Endothelial cell of umbilical vein (primary cell): ENCODE measurements at regions not wholly inside any gene's neighbourhood (a gene's known extent, or its start where the extent isn't known, plus 50 kb on each side); places are given as distances from the start of the nearest gene placed in this dataset.
A peak's percentile ranks its signal among the peaks of the same experiment; 100 is the strongest.

Experiments used
- BruUV-seq: library from RNA; stranded (reverse); fragments of 400-500 nt; replicated peaks from 2 replicates; lab custom pipeline; 2021; lab: Mats Ljungman, UMichigan
- CTCF ChIA-PET: fragments of 300-600, 350-600 bp; sonication (Branson Sonifier 250); formaldehyde crosslinking; loops from one replicate; lab custom pipeline; 2021; ENCODE audit warnings: antibody characterized with exemption, inconsistent platforms; lab: Charles Lee
- POLR2A ChIA-PET: fragments of 300-600, 350-600 bp; sonication (Branson Sonifier 250); formaldehyde crosslinking; loops from one replicate; lab custom pipeline; 2021; ENCODE audit warnings: antibody characterized with exemption, inconsistent platforms; lab: Charles Lee
- DNase-seq: peaks from one replicate; pipeline ENCODE4 v3.0.0-alpha.2; 2011; ENCODE audit warnings: low read depth, low spot score
- FAIRE-seq: peaks from 2 replicates; lab custom pipeline; 2011; peaks lifted over from hg19 to GRCh38; lab: Jason Lieb, UNC
- H2AFZ ChIP-seq: 2 replicates; pipeline ENCODE4 v1.6.0; 2012; ENCODE audit warnings: low read depth, low read length, control low read depth, inconsistent platforms
- H3K27ac ChIP-seq: 2 replicates; pipeline ENCODE4 v1.5.1; 2011; ENCODE audit warnings: low read depth, mild to moderate bottlenecking, control low read depth, low read length, moderate library complexity; ENCODE audit not compliant: insufficient read depth
- H3K27me3 ChIP-seq, 2 experiments: 2 replicates each; pipeline versions ENCODE4 v1.6.0 to v1.6.1; 2011; ENCODE audit warnings: low read length in 2 of 2, mixed read lengths in 1 of 2; ENCODE audit not compliant: control insufficient read depth in 2 of 2, insufficient read depth in 2 of 2
- H3K36me3 ChIP-seq, 2 experiments: 2 replicates in 1 of 2; 3 replicates in 1 of 2; pipeline ENCODE4 v1.5.1; 2011; ENCODE audit warnings: low read length in 2 of 2, mild to moderate bottlenecking in 1 of 2, moderate library complexity in 1 of 2; ENCODE audit not compliant: control insufficient read depth in 2 of 2, insufficient read depth in 2 of 2; ENCODE audit errors: extremely low read depth in 1 of 2
- H3K4me1 ChIP-seq: 3 replicates; pipeline ENCODE4 v1.5.1; 2011; ENCODE audit warnings: mild to moderate bottlenecking, low read length; ENCODE audit not compliant: control insufficient read depth, insufficient read depth; ENCODE audit errors: extremely low read depth
- H3K4me2 ChIP-seq: 2 replicates; pipeline ENCODE4 v1.6.1; 2011; ENCODE audit warnings: low read length, control low read depth, mixed read lengths; ENCODE audit not compliant: insufficient read depth
- H3K4me3 ChIP-seq, 3 experiments: fragments of 200-600 bp in 1 of 3; sonication (generic), shearing (Covaris generic) in 1 of 3; replicated peaks in 1 of 3; 2 replicates each; pipeline ENCODE4 v1.5.1; 2011 to 2016; ENCODE audit warnings: control low read depth in 3 of 3, low read length in 3 of 3, mild to moderate bottlenecking in 2 of 3, inconsistent platforms in 1 of 3, low read depth in 1 of 3, moderate library complexity in 1 of 3; ENCODE audit not compliant: insufficient read depth in 1 of 3
- H3K79me2 ChIP-seq: 2 replicates; pipeline ENCODE4 v1.6.0; 2012; ENCODE audit warnings: low read length, inconsistent platforms; ENCODE audit not compliant: control insufficient read depth, insufficient read depth
- H3K9ac ChIP-seq: replicated peaks from 2 replicates; pipeline ENCODE3; 2011; ENCODE audit warnings: low read length, control low read depth; ENCODE audit not compliant: insufficient read depth; ENCODE audit errors: extremely low read depth
- H3K9me1 ChIP-seq: replicated peaks from 3 replicates; pipeline ENCODE4 v1.6.0; 2011; ENCODE audit warnings: mild to moderate bottlenecking, low read length; ENCODE audit not compliant: control insufficient read depth, insufficient read depth; ENCODE audit errors: extremely low read depth
- H3K9me3 ChIP-seq: replicated peaks from 2 replicates; pipeline ENCODE4 v1.5.1; 2012; ENCODE audit warnings: low read length, inconsistent platforms; ENCODE audit not compliant: control insufficient read depth, insufficient read depth
- H4K20me1 ChIP-seq: replicated peaks from 2 replicates; pipeline ENCODE3; 2011; ENCODE audit warnings: mild to moderate bottlenecking, low read length; ENCODE audit not compliant: control insufficient read depth, insufficient read depth; ENCODE audit errors: extremely low read depth
- EZH2 ChIP-seq: IDR thresholded peaks from 2 replicates; pipeline ENCODE4 v1.6.1; 2012; ENCODE audit warnings: borderline replicate concordance, low read depth, mild to moderate bottlenecking, moderate library complexity, low read length, inconsistent platforms; ENCODE audit not compliant: severe bottlenecking
- FOS ChIP-seq: IDR thresholded peaks from 2 replicates; pipeline ENCODE4 v1.6.1; 2011; ENCODE audit warnings: mild to moderate bottlenecking, low read length, moderate library complexity, borderline replicate concordance; ENCODE audit not compliant: insufficient read depth
- GATA2 ChIP-seq: IDR thresholded peaks from 2 replicates; pipeline ENCODE4 v1.7.0; 2011; ENCODE audit warnings: low read depth, mild to moderate bottlenecking, moderate library complexity, mixed read lengths, low read length; ENCODE audit not compliant: insufficient read length, insufficient read depth
- JUN ChIP-seq: IDR thresholded peaks from 2 replicates; pipeline ENCODE4 v1.6.1; 2011; ENCODE audit warnings: borderline replicate concordance, low read depth; ENCODE audit not compliant: insufficient read length, insufficient read depth
- MYC ChIP-seq: IDR thresholded peaks from one replicate; pipeline ENCODE4 v1.6.1; 2011; ENCODE audit warnings: mild to moderate bottlenecking, low read depth, low read length
- POLR2A ChIP-seq: IDR thresholded peaks from 2 replicates; pipeline ENCODE4 v1.6.1; 2012; ENCODE audit warnings: low read depth, mild to moderate bottlenecking, control low read depth, low read length
- POLR2AphosphoS5 ChIP-seq: IDR thresholded peaks from 2 replicates; pipeline ENCODE4 v1.6.1; 2012; ENCODE audit warnings: low read depth, mild to moderate bottlenecking, control low read depth, low read length, moderate library complexity; ENCODE audit not compliant: insufficient read depth
- dilution Hi-C: fragments of 300-500 bp; cut with MboI; formaldehyde crosslinking; loops from one replicate; pipeline ENCODE4 v1.15.0; 2019; ENCODE audit warnings: low sequenced_read_pairs; ENCODE audit not compliant: extremely low pct_ligation_motif_present
- intact Hi-C: fragments of 100-400 bp; cut with micrococcal nuclease; formaldehyde crosslinking; loops from one replicate; pipeline ENCODE4 v1.10.0; 2022
- TF ChIP-seq, protein P1 (sequence below): IDR thresholded peaks from 2 replicates; pipeline ENCODE4 v1.6.1; 2011; ENCODE audit not compliant: insufficient read depth, insufficient read length
- TF ChIP-seq, protein P2 (sequence below), 2 donors: IDR thresholded peaks; 1 replicate in 1 of 2; 2 replicates in 1 of 2; pipeline ENCODE4 v1.5.1; 2011; ENCODE audit warnings: low read length in 2 of 2, mild to moderate bottlenecking in 2 of 2, moderate library complexity in 2 of 2, control low read depth in 1 of 2, inconsistent platforms in 1 of 2, low read depth in 1 of 2; ENCODE audit not compliant: insufficient read depth in 1 of 2; ENCODE audit errors: extremely low read depth in 1 of 2

DNA sequence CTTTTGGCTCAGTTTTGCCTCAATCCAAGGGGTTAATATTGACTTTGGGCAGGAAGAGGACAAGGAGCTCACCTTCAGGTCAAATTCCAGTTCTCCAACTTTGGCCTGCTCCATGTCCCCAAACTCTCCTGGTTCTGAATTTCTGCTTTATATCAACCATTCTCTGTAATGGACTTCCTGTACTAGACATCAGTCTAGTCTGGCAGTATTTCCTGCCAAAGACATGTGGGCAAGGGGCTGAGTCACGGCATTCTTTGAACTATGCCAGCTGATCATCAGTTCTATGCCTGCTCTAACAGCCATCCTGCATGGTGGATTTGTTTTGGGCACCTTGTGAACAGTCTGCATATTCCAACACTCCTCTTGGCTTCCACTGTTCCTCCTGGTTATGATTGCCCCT, 199.4 kb downstream of the ZEB2 start:
- Histone ChIP-seq H3K36me3 (no peaks in the 10 kb centered on the region), H3K79me2 (peaks cover 3% of the 10 kb centered on the region), H3K9me3 (no peaks in the 10 kb centered on the region), H3K9ac (no peak overlapping the region), H3K27ac (peak overlapping the region; percentile 61), H3K27me3 (no peaks in the 10 kb centered on the region), H3K4me3 (no peak overlapping the region), H3K9me1 (no peaks in the 10 kb centered on the region), H3K4me1 (peaks cover 12% of the 10 kb centered on the region), H4K20me1 (no peaks in the 10 kb centered on the region), H2AFZ (peak overlapping the region; percentile 23), H3K4me2 (peak overlapping the region; percentile 24)
- no TSS peak for BruUV-seq
- DNase-seq (peak; percentile 60), FAIRE-seq (peak; percentile 67)
- POLR2A ChIA-PET: no interaction called here
- dilution Hi-C loops (no loop called here), intact Hi-C loops (no loop called here)
- TF ChIP-seq POLR2A (no peak), MYC (no peak), JUN (peak; percentile 58), GATA2 (no peak), FOS (peak; percentile 69), EZH2 (no peak), POLR2AphosphoS5 (peak; percentile 48)
- TF ChIP-seq, protein P1, sequence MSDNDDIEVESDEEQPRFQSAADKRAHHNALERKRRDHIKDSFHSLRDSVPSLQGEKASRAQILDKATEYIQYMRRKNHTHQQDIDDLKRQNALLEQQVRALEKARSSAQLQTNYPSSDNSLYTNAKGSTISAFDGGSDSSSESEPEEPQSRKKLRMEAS: no peak
- TF ChIP-seq, protein P2, sequence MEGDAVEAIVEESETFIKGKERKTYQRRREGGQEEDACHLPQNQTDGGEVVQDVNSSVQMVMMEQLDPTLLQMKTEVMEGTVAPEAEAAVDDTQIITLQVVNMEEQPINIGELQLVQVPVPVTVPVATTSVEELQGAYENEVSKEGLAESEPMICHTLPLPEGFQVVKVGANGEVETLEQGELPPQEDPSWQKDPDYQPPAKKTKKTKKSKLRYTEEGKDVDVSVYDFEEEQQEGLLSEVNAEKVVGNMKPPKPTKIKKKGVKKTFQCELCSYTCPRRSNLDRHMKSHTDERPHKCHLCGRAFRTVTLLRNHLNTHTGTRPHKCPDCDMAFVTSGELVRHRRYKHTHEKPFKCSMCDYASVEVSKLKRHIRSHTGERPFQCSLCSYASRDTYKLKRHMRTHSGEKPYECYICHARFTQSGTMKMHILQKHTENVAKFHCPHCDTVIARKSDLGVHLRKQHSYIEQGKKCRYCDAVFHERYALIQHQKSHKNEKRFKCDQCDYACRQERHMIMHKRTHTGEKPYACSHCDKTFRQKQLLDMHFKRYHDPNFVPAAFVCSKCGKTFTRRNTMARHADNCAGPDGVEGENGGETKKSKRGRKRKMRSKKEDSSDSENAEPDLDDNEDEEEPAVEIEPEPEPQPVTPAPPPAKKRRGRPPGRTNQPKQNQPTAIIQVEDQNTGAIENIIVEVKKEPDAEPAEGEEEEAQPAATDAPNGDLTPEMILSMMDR (IDR thresholded peaks at IDR 0.05; ENCODE audit: extremely low read depth in 1 of 2, insufficient read depth in 1 of 2, low read depth in 1 of 2, low read length in 2 of 2): no peak
- CTCF ChIA-PET: interaction anchor here (0.7 to 1.6 kb wide), 3 partner anchors 10 to 97 kb away, joined by 3 to 5 read pairs (median 3); no protein-coding TSS in a partner anchor
